HL-60/S4 (cell line): ENCODE measurements at regions not wholly inside any gene's neighbourhood (a gene's known extent, or its start where the extent isn't known, plus 50 kb on each side); places are given as distances from the start of the nearest gene placed in this dataset.
"Not testable (repeated sequence)": the region's sequence is repeated elsewhere in the genome, so short reads cannot be mapped to it uniquely, and the experiment has no call there.

Experiments used
- in situ Hi-C: fragments of 300-500 bp; cut with MboI; formaldehyde crosslinking; loops from 2 replicates; pipeline ENCODE4 v1.14.3; 2022; ENCODE audit warnings: low sequenced_read_pairs

GRCh38 chr14:66000766-66001165 lies 485.4 kb upstream of the CCDC196 start:
- in situ Hi-C loops = no loop called here

- in situ Hi-C loops = no loop called here
Observed at GRCh38 chr14:66001356-66001755, 484.8 kb upstream of the CCDC196 start.

- in situ Hi-C loops = no loop called here
Observed at GRCh38 chr14:66003082-66003730, 483.0 kb upstream of the CCDC196 start.

DNA sequence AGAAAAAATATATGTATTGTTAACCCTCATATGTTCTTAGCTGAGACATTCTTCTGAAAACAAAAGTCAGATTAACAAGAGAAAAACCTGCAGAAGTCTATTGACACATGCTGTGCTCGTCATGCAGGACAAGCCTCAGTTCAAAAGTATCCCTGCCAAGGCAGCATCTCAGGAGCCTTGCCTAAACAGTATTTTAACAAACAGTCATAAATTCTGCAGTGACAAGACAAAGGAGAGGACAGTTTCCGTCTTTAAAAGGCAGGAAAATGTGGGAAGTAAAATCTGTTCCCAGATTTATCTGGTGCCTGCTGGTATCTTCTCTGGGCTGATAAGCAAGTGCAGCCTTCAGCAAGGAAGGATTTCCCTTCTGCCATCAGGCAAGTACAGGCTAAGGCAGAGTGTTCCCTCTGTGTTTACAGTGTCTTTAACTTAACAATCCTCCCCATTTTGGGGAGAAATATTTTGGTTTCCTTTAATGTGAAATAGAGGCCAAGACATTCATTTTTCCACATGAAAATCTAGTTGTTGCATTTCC lies 480.2 kb upstream of the CCDC196 start:
- in situ Hi-C loops = no loop called here

GRCh38 chr14:66008631-66009030 lies 477.5 kb upstream of the CCDC196 start:
- in situ Hi-C loops = no loop called here

DNA sequence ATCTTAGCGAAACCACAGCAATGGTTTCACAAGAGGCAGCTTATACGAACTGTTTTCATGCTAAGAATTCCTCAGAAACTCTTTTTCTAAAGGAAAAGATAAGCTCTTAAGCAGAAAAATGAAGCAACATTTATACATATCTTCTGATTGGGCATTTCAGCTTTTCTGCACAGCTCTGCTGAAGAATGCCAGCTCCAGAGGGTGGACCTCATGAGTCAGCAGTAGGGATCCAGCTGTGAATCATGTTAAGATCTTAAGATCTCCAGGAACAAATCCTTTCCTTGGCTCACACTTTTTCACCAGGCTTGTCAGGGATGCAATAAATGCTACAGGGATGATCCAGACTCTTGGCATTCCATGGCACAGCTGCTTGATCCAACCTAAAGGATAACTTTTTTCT lies 477.1 kb upstream of the CCDC196 start:
- in situ Hi-C loops = no loop called here

- in situ Hi-C loops = no loop called here
Observed at GRCh38 chr14:66010695-66011094, 475.5 kb upstream of the CCDC196 start.

DNA sequence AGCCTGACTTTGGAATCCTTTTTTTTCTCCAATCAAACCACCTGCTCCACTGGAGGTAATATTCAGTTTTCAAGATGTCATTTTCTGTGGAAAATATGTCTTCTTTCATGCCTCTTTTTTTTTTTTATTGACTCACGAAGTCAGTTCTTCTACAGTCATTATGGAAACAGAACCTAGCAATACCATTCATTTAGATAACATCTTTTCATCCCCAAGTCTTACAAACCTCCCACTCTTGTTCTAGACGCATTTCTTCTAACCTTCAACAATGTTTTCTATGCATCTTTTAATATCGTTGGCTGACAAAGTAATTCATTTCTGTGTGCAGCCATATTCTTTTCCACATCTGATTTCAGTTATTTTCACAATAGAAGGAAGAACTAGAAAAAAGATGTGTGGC lies 474.3 kb upstream of the CCDC196 start:
- in situ Hi-C loops = no loop called here

- in situ Hi-C loops = not testable (repeated sequence)
Observed at GRCh38 chr14:66013607-66014006, 472.6 kb upstream of the CCDC196 start.

DNA sequence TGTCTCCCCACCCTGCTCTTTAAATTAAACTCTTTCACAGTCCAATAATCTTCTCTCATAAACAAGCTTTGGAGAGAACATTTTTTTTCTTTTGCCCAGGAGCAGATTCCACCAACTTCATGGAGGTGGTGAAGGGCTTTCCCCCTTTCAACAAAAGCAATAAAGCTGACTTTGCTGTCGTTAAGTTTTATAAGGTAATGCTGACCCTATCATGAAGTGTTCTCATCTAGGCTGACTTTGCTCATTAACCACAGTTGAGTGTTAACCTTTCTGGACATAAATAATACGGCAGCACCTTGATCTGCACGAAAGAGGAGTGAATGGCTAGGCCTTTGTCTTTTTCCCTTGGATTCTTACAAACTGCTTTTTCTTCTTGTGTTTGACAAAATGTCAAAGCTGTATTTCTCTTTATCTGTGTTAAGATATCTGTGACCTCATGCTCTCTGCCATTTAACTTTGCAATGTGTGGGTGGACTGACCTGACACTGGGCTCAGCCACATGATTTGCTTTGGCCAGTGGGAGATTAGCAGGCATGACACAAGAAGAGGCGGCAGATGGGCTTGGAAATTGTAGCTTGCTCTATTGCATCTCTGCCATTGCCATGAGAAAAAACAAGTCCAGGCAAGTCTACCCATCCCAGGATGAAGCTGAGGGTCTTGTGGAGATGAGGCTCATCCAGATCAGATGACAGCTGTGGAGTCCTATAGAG lies 470.9 kb upstream of the CCDC196 start:
- in situ Hi-C loops = no loop called here

GRCh38 chr14:66017927-66018326 lies 468.2 kb upstream of the CCDC196 start:
- in situ Hi-C loops = no loop called here

DNA sequence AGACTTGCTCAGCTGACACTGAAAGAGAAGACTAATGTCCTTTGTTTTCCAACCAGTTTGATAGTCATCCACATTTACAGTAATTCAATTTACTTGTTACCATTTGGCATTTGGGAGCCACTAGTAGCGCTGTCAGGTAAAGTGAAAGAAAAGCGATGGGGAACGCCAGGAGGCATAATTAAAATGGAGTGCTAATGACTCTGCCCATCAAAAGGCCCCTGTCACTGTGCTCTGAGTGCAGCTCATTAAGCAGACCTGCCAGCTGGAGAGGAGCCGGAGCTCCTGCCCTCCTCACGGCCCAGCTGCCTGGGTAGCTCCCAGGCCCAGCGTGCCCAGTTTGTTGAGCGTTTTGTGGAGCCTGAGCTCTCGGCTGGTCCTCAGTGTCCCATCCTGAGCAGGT lies 463.6 kb upstream of the CCDC196 start:
- in situ Hi-C loops = no loop called here

DNA sequence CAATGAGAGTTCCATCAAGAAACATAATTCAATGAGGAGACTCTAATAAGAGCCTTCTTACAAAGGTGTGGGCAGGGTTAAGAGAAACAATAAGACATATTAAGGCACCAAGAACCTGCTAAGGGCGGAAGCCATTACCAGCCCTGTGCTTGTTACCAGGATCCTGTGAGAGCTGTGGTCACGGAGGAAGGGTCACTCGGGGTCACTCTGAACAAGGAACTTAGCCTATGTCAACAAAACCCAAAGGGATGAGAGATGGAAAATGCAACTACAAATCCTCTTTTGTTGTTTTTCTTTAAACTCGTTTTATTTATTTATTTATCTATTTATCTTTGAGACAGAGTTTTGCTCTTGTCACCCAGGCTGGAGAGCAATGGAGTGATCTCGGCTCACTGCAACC lies 460.4 kb upstream of the CCDC196 start:
- in situ Hi-C loops = no loop called here

DNA sequence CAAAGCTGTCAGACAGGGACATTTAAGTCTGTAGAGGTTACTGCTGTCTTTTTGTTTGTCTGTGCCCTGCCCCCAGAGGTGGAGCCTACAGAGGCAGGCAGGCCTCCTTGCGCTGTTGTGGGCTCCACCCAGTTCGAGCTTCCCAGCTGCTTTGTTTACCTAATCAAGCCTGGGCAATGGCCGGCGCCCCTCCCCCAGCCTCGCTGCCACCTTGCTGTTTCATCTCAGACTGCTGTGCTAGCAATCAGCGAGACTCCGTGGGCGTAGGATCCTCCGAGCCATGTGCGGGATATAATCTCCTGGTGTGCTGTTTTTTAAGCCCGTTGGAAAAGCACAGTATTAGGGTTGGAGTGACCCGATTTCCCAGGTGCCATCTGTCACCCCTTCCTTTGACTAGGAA lies 454.2 kb upstream of the CCDC196 start:
- in situ Hi-C loops = not testable (repeated sequence)

GRCh38 chr14:66032800-66033199 lies 453.4 kb upstream of the CCDC196 start:
- in situ Hi-C loops = no loop called here

- in situ Hi-C loops = no loop called here
Observed at GRCh38 chr14:66036547-66036946, 449.6 kb upstream of the CCDC196 start.

GRCh38 chr14:66037361-66037760 lies 448.8 kb upstream of the CCDC196 start:
- in situ Hi-C loops = no loop called here

GRCh38 chr14:66038212-66038611 lies 448.0 kb upstream of the CCDC196 start:
- in situ Hi-C loops = no loop called here

DNA sequence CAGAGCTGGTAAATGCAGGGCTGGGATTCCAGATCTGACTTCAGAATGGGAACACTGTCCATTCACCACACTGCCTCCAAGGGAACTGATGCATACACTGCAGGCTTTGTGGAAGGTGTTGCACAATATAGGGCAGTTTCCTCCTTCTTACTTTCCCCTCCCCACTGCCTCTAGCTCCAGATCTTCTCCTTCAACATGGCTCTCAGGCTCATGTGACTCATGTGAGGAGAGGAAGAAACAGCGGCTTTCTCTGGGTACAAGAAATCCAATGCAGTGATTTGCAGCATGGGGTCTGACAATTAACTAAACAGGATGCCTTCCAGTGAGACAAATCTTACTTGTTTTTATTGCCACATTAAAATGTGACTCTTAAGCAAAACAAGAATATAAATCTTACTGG lies 447.6 kb upstream of the CCDC196 start:
- in situ Hi-C loops = no loop called here

DNA sequence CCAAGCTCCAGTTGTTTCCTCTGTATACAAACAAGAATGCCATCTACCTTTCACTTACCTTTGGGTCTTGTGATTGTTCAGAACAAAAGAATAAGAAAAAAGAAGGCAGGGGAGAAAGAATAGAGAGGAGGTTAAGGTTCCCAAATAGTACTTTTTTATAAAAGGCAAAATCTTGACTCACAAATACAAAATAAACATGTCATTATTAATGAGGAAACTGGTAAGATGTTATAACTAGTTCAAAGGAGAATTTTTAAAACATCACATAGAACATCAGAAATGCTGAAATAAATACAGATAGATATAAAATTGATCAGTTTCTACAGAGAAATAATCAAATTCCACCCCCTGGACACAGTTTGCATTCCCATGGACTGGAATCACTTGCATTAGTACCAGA lies 446.7 kb upstream of the CCDC196 start:
- in situ Hi-C loops = no loop called here

DNA sequence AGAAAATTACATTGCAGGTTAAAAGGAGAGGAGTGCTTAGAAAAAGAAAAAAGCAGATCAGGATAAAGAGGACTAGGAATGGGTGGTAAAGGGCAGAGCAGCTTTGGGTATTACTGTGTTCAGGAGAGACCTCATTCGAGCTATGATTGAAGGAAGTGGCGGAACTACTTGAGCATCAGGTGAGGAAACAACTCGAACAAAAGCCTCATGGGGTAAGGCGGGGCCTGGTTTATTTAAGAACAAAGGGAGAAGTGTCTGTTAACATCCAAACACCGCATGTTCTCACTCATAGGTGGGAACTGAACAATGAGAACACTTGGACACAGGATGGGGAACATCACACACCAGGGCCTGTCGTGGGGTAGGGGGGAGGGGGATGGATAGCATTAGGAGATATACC lies 444.6 kb upstream of the CCDC196 start:
- in situ Hi-C loops = no loop called here

DNA sequence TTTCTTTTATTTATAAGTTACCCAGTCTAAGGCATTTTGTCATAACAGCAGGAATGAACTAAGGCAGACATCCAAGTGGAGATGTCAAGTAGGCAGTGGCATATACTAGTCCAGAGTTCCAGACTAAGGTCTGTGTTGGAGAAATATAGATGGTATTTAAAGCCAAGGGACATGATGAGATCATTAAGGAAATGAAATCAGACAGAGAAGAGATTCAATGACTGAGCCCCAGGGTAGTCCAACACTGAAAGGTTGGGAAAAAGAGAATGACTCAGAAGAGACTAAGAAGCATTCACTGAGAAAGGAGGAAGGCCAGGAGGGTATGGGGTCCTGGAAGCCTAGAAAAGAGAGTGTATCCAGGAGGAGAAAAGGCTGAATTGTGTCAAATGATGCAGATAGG lies 442.2 kb upstream of the CCDC196 start:
- in situ Hi-C loops = no loop called here
